ENCODE measurements at regions not wholly inside any gene's neighbourhood (a gene's known extent, or its start where the extent isn't known, plus 50 kb on each side); places are given as distances from the start of the nearest gene placed in this dataset.

DNA sequence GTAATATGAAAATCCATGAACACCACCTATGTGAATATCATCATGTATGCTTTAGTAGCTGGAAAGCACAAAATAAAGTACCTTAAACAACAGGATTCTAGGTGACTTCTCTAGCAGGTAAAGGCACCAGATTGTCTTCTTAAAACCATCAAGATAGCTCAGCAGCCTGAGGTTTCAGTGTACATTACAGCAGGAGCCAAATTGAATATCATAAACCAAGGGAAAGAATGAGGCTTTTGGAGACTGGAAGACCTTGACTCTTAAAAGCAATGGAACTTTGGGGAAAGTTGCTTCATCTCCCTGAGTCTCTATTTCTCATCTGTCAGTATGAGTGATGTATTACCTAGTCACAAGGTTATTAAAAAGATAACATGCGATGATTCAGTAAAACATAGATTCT is 429.7 kb upstream of the SPHKAP start:
- TF ChIP-seq PATZ1 (CRISPR knock-in tag; IDR thresholded peaks at IDR 0.05; ENCODE audit: borderline replicate concordance) (no peak), ZFP3 (CRISPR knock-in tag; IDR thresholded peaks at IDR 0.05) (no peak), ZNF70 (CRISPR knock-in tag; IDR thresholded peaks at IDR 0.05) (no peak), ZC3H10 (CRISPR knock-in tag; IDR thresholded peaks at IDR 0.05) (no peak), ZFP30 (CRISPR knock-in tag; IDR thresholded peaks at IDR 0.05) (no peak), GLIS3 (CRISPR knock-in tag; IDR thresholded peaks at IDR 0.05) (no peak), ISL1 (CRISPR knock-in tag; IDR thresholded peaks at IDR 0.05) (no peak), OSR1 (CRISPR knock-in tag; IDR thresholded peaks at IDR 0.05) (no peak), BACH2 (CRISPR knock-in tag; IDR thresholded peaks at IDR 0.05; ENCODE audit: borderline replicate concordance) (no peak), RARB (CRISPR knock-in tag; IDR thresholded peaks at IDR 0.05) (no peak), ZNF565 (CRISPR knock-in tag; conservative IDR thresholded peaks at IDR 0.05; ENCODE audit: low read depth) (no peak), ARNTL (CRISPR knock-in tag; IDR thresholded peaks at IDR 0.05; ENCODE audit: borderline replicate concordance, low read depth) (no peak)
- ATAC-seq, result no peak

- TF ChIP-seq ZFP3 (CRISPR knock-in tag; IDR thresholded peaks at IDR 0.05) (peak; percentile 74; the same call in 1 of the 2 replicates), TOX (CRISPR knock-in tag; IDR thresholded peaks at IDR 0.05; ENCODE audit: borderline replicate concordance) (peak; percentile 61; the same call in 1 of the 2 replicates), TSHZ2 (CRISPR knock-in tag; IDR thresholded peaks at IDR 0.05) (no peak), GLIS3 (CRISPR knock-in tag; IDR thresholded peaks at IDR 0.05) (no peak)
- peak; percentile 65 for ATAC-seq
These were observed 420.8 kb upstream of the SPHKAP start for GRCh38 chr2:228602288-228602687.

DNA sequence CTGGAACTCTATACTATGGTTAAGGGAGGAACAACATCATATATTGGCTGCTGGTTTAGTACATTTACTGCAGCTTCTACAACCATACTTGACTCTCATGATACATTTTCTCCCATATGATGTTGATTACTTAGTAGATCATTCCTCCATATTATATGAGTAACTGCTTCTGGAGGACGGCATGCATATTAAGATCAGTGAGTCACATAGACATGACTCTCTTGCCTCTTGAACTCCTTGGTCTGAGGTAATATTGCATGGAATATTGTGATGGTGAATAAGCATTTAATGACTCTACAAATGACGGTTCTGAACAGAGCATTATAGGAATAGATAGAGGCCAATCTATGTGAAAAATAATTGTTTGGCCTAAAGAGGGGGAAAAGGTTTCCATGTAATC is 418.8 kb upstream of the SPHKAP start:
- ATAC-seq, result peak; percentile 88
- no peak for TF ChIP-seq GLIS3 (CRISPR knock-in tag; IDR thresholded peaks at IDR 0.05)
- no peak for TF ChIP-seq TSHZ2 (CRISPR knock-in tag; IDR thresholded peaks at IDR 0.05)
- TF ChIP-seq ZNF70 (CRISPR knock-in tag; IDR thresholded peaks at IDR 0.05), result no peak
- no peak for TF ChIP-seq PPARA (CRISPR knock-in tag; IDR thresholded peaks at IDR 0.05; ENCODE audit: borderline replicate concordance)
- no peak for TF ChIP-seq ZFP30 (CRISPR knock-in tag; IDR thresholded peaks at IDR 0.05)
- TF ChIP-seq TCF4 (CRISPR knock-in tag; IDR thresholded peaks at IDR 0.05; ENCODE audit: borderline replicate concordance), result no peak
- TF ChIP-seq CSDC2 (CRISPR knock-in tag; IDR thresholded peaks at IDR 0.05), result no peak
- TF ChIP-seq, protein P1, sequence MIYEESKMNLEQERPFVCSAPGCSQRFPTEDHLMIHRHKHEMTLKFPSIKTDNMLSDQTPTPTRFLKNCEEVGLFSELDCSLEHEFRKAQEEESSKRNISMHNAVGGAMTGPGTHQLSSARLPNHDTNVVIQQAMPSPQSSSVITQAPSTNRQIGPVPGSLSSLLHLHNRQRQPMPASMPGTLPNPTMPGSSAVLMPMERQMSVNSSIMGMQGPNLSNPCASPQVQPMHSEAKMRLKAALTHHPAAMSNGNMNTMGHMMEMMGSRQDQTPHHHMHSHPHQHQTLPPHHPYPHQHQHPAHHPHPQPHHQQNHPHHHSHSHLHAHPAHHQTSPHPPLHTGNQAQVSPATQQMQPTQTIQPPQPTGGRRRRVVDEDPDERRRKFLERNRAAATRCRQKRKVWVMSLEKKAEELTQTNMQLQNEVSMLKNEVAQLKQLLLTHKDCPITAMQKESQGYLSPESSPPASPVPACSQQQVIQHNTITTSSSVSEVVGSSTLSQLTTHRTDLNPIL (CRISPR knock-in tag; IDR thresholded peaks at IDR 0.05; ENCODE audit: low read depth), result no peak
- TF ChIP-seq SNAI2 (CRISPR knock-in tag; IDR thresholded peaks at IDR 0.05), result no peak
- TF ChIP-seq OSR1 (CRISPR knock-in tag; IDR thresholded peaks at IDR 0.05), result no peak
- TF ChIP-seq ARNTL (CRISPR knock-in tag; IDR thresholded peaks at IDR 0.05; ENCODE audit: borderline replicate concordance, low read depth), result no peak
- TF ChIP-seq TOX (CRISPR knock-in tag; IDR thresholded peaks at IDR 0.05; ENCODE audit: borderline replicate concordance), result no peak
- TF ChIP-seq, protein P2, sequence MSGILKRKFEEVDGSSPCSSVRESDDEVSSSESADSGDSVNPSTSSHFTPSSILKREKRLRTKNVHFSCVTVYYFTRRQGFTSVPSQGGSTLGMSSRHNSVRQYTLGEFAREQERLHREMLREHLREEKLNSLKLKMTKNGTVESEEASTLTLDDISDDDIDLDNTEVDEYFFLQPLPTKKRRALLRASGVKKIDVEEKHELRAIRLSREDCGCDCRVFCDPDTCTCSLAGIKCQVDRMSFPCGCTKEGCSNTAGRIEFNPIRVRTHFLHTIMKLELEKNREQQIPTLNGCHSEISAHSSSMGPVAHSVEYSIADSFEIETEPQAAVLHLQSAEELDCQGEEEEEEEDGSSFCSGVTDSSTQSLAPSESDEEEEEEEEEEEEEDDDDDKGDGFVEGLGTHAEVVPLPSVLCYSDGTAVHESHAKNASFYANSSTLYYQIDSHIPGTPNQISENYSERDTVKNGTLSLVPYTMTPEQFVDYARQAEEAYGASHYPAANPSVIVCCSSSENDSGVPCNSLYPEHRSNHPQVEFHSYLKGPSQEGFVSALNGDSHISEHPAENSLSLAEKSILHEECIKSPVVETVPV (CRISPR knock-in tag; IDR thresholded peaks at IDR 0.05), result no peak
- TF ChIP-seq ZNF565 (CRISPR knock-in tag; conservative IDR thresholded peaks at IDR 0.05; ENCODE audit: low read depth), result no peak
- TF ChIP-seq ISL1 (CRISPR knock-in tag; IDR thresholded peaks at IDR 0.05), result no peak
- no peak for TF ChIP-seq ZNF8 (CRISPR knock-in tag; IDR thresholded peaks at IDR 0.05)
- no peak for TF ChIP-seq POU6F1 (CRISPR knock-in tag; IDR thresholded peaks at IDR 0.05; ENCODE audit: borderline replicate concordance, low read depth)
- no peak for TF ChIP-seq RARB (CRISPR knock-in tag; IDR thresholded peaks at IDR 0.05)
- no peak for TF ChIP-seq BACH2 (CRISPR knock-in tag; IDR thresholded peaks at IDR 0.05; ENCODE audit: borderline replicate concordance)

Data from SK-N-SH treated with all-trans-retinoic acid at 6 μM for 48 hours (cell line).